ENCODE measurements at regions not wholly inside any gene's neighbourhood (a gene's known extent, or its start where the extent isn't known, plus 50 kb on each side); places are given as distances from the start of the nearest gene placed in this dataset.

DNA sequence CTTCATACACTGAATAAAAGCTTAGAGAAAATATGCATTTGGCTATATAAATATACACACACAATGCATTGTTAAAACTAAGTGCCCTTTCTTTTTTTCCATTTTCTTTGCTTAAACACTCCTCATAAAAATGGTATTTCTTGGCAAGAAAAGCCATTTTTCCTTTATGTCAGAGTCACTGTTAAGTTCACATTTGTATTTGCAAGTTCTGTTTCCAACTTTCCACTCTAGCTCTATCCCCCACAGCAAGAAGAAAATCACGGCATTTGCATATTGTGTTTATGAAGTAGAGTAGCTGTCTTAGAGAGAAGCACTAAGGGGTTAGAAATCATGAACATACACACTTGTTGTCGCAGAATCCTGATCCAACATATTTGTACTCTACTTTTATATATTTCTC lies 662.1 kb upstream of the MEF2C start:
- no peaks in the 10 kb centered on the region for H3K27me3 Mint-ChIP-seq (ENCODE audit: unreplicated experiment)
- no peaks in the 10 kb centered on the region for H3K9me3 Mint-ChIP-seq (ENCODE audit: unreplicated experiment)
- no peaks in the 10 kb centered on the region for H3K36me3 Mint-ChIP-seq (ENCODE audit: unreplicated experiment)
- TF ChIP-seq, protein P1, sequence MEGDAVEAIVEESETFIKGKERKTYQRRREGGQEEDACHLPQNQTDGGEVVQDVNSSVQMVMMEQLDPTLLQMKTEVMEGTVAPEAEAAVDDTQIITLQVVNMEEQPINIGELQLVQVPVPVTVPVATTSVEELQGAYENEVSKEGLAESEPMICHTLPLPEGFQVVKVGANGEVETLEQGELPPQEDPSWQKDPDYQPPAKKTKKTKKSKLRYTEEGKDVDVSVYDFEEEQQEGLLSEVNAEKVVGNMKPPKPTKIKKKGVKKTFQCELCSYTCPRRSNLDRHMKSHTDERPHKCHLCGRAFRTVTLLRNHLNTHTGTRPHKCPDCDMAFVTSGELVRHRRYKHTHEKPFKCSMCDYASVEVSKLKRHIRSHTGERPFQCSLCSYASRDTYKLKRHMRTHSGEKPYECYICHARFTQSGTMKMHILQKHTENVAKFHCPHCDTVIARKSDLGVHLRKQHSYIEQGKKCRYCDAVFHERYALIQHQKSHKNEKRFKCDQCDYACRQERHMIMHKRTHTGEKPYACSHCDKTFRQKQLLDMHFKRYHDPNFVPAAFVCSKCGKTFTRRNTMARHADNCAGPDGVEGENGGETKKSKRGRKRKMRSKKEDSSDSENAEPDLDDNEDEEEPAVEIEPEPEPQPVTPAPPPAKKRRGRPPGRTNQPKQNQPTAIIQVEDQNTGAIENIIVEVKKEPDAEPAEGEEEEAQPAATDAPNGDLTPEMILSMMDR (IDR thresholded peaks at IDR 0.05), result no peak
- H3K4me3 Mint-ChIP-seq (ENCODE audit: unreplicated experiment), result no peak overlapping the region
- no peak overlapping the region for H3K27ac Mint-ChIP-seq (ENCODE audit: unreplicated experiment)
- DNase-seq (ENCODE audit: extremely low spot score, unreplicated experiment), result no peak
- H3K4me1 Mint-ChIP-seq (ENCODE audit: unreplicated experiment), result peaks cover 3% of the 10 kb centered on the region

DNA sequence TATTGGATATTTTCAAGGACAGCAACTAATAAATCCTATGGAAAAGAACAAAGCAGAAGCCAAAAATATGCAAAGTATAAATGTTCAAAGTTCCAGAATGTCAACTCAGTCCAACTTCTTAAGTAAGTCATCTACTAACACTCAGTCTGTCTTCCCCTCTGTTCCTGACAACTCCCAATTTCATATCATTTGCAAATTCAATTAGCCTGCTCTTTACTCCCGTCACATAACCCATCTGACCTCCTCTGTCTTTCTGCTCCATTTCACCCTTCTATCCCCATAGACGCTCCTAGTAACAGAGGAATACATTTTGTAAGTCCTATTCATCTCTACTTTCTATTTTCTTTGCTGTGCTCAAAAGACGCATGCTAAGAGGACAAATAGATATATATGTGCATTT lies 659.8 kb upstream of the MEF2C start:
- no peak for DNase-seq (ENCODE audit: extremely low spot score, unreplicated experiment)
- TF ChIP-seq, protein P1 (IDR thresholded peaks at IDR 0.05), result no peak
- peaks cover 3% of the 10 kb centered on the region for H3K4me1 Mint-ChIP-seq (ENCODE audit: unreplicated experiment)
- H3K27ac Mint-ChIP-seq (ENCODE audit: unreplicated experiment), result no peak overlapping the region
- H3K36me3 Mint-ChIP-seq (ENCODE audit: unreplicated experiment), result no peaks in the 10 kb centered on the region
- H3K4me3 Mint-ChIP-seq (ENCODE audit: unreplicated experiment), result no peak overlapping the region
- H3K27me3 Mint-ChIP-seq (ENCODE audit: unreplicated experiment), result no peaks in the 10 kb centered on the region
- H3K9me3 Mint-ChIP-seq (ENCODE audit: unreplicated experiment), result no peaks in the 10 kb centered on the region

DNA sequence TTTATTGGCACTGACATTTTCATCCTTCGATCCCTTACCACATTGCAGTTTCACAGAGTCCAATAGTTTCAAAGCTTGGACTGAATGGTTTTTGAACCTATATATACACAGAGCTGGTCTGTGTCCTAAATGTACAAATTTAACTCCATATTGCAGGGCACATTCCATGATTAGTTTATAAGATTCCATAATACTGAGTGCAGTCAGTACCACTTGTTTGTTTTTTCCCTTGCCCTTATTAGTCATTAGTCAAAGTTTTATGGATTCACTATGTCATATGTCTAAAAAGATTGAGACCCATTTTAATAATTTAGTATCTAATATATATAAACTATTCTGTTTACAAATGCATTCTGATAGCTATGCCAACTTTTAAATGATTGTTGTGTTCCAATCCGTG lies 654.8 kb upstream of the MEF2C start:
- no peak overlapping the region for H3K4me3 Mint-ChIP-seq (ENCODE audit: unreplicated experiment)
- TF ChIP-seq, protein P1 (IDR thresholded peaks at IDR 0.05), result no peak
- H3K9me3 Mint-ChIP-seq (ENCODE audit: unreplicated experiment), result no peaks in the 10 kb centered on the region
- no peak for DNase-seq (ENCODE audit: extremely low spot score, unreplicated experiment)
- no peaks in the 10 kb centered on the region for H3K27me3 Mint-ChIP-seq (ENCODE audit: unreplicated experiment)
- no peaks in the 10 kb centered on the region for H3K36me3 Mint-ChIP-seq (ENCODE audit: unreplicated experiment)
- no peak overlapping the region for H3K27ac Mint-ChIP-seq (ENCODE audit: unreplicated experiment)
- H3K4me1 Mint-ChIP-seq (ENCODE audit: unreplicated experiment), result no peaks in the 10 kb centered on the region

DNA sequence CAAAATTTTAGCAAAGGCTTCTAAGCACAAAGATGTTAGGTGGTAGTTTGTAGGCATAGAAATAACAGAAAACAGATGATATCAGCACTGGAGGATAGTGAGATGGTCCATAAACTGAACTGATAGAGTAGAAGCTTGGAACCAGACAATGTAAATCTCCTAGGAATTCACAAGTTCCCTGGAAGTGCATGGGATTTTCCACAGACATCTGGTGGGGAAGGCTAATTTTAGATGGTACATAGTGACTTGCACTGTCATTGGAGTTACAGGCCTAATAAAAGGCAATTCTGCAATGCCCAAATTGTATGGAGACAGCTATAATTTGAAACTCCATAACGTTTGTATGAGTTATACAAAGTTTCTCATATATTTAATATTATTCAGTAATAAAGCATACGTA lies 653.0 kb upstream of the MEF2C start:
- no peak overlapping the region for H3K4me3 Mint-ChIP-seq (ENCODE audit: unreplicated experiment)
- H3K27me3 Mint-ChIP-seq (ENCODE audit: unreplicated experiment), result no peaks in the 10 kb centered on the region
- no peak for DNase-seq (ENCODE audit: extremely low spot score, unreplicated experiment)
- peaks cover 3% of the 10 kb centered on the region for H3K4me1 Mint-ChIP-seq (ENCODE audit: unreplicated experiment)
- TF ChIP-seq, protein P1 (IDR thresholded peaks at IDR 0.05), result no peak
- H3K9me3 Mint-ChIP-seq (ENCODE audit: unreplicated experiment), result no peaks in the 10 kb centered on the region
- no peak overlapping the region for H3K27ac Mint-ChIP-seq (ENCODE audit: unreplicated experiment)
- no peaks in the 10 kb centered on the region for H3K36me3 Mint-ChIP-seq (ENCODE audit: unreplicated experiment)

DNA sequence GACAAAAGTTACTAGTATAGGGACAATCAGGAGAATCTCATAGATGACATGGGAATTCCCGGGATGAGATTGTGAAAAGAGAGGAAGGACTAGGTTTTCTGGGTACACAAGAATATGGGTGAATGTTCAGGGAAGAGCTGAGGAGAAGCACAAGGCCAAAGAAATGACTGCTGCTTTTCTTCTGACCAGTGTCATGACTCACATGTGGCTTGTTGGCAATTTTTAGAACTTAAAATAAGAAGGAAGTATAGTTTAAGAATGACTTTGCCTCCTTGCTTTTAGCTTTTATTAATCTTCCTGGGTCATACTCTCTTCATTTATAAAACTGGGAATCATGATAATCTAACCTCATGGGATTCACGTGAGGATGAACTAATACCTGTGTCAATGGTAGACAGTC lies 652.4 kb upstream of the MEF2C start:
- no peak overlapping the region for H3K27ac Mint-ChIP-seq (ENCODE audit: unreplicated experiment)
- DNase-seq (ENCODE audit: extremely low spot score, unreplicated experiment), result no peak
- no peaks in the 10 kb centered on the region for H3K9me3 Mint-ChIP-seq (ENCODE audit: unreplicated experiment)
- TF ChIP-seq, protein P1 (IDR thresholded peaks at IDR 0.05), result no peak
- no peak overlapping the region for H3K4me3 Mint-ChIP-seq (ENCODE audit: unreplicated experiment)
- H3K27me3 Mint-ChIP-seq (ENCODE audit: unreplicated experiment), result no peaks in the 10 kb centered on the region
- H3K36me3 Mint-ChIP-seq (ENCODE audit: unreplicated experiment), result no peaks in the 10 kb centered on the region
- peaks cover 3% of the 10 kb centered on the region for H3K4me1 Mint-ChIP-seq (ENCODE audit: unreplicated experiment)
